H9 (cell line): ENCODE measurements at regions not wholly inside any gene's neighbourhood (a gene's known extent, or its start where the extent isn't known, plus 50 kb on each side); places are given as distances from the start of the nearest gene placed in this dataset.

ENCODE experiments used
- DNase-seq: peaks from one replicate; pipeline ENCODE4 v3.0.0-alpha.2; 2017
- H2AFZ ChIP-seq: one replicate; pipeline ENCODE4 v1.6.1; 2013; ENCODE audit warnings: mild to moderate bottlenecking, low read length, control low read depth, moderate library complexity
- H2AK5ac ChIP-seq: 2 replicates; pipeline ENCODE4 v1.6.1; 2013; ENCODE audit warnings: low read length, control low read depth, mixed read lengths; ENCODE audit not compliant: insufficient read length
- H2BK120ac ChIP-seq: one replicate; pipeline ENCODE4 v1.6.1; 2013; ENCODE audit warnings: low read depth, mild to moderate bottlenecking, low read length, control low read depth, inconsistent platforms; ENCODE audit not compliant: poor library complexity, severe bottlenecking
- H2BK12ac ChIP-seq: 2 replicates; pipeline ENCODE4 v1.6.1; 2013; ENCODE audit warnings: low read length, control low read depth, mixed read lengths, low read depth; ENCODE audit not compliant: insufficient read length
- H2BK15ac ChIP-seq: 2 replicates; pipeline ENCODE4 v1.6.1; 2013; ENCODE audit warnings: low read depth, low read length, control low read depth
- H2BK20ac ChIP-seq: one replicate; pipeline ENCODE4 v1.6.1; 2013; ENCODE audit warnings: low read depth, mild to moderate bottlenecking, low read length, control low read depth, inconsistent platforms; ENCODE audit not compliant: poor library complexity, severe bottlenecking
- H2BK5ac ChIP-seq: 2 replicates; pipeline ENCODE4 v1.6.1; 2013; ENCODE audit warnings: low read length, control low read depth, mixed read lengths; ENCODE audit not compliant: insufficient read length
- H3K14ac ChIP-seq: 2 replicates; pipeline ENCODE4 v1.6.1; 2013; ENCODE audit warnings: low read length, control low read depth; ENCODE audit not compliant: insufficient read depth
- H3K18ac ChIP-seq: 2 replicates; pipeline ENCODE4 v1.6.1; 2013; ENCODE audit warnings: low read depth, mild to moderate bottlenecking, mixed read lengths, low read length, control low read depth; ENCODE audit not compliant: insufficient read length
- H3K23ac ChIP-seq: 2 replicates; pipeline ENCODE4 v1.6.1; 2013; ENCODE audit warnings: low read length, control low read depth, mixed read lengths, low read depth; ENCODE audit not compliant: insufficient read length
- H3K23me2 ChIP-seq: 2 replicates; pipeline ENCODE4 v1.6.1; 2013; ENCODE audit warnings: low read depth, mild to moderate bottlenecking, mixed read lengths, low read length, control low read depth; ENCODE audit not compliant: insufficient read length, poor library complexity, severe bottlenecking
- H3K27ac ChIP-seq: 2 replicates; pipeline ENCODE4 v1.5.1; 2013; ENCODE audit warnings: low read length, control low read depth, mixed read lengths, low read depth; ENCODE audit not compliant: insufficient read length
- H3K27me3 ChIP-seq: 2 replicates; pipeline ENCODE4 v1.6.1; 2013; ENCODE audit warnings: low read length, control low read depth, inconsistent platforms; ENCODE audit not compliant: insufficient read depth
- H3K4ac ChIP-seq: 2 replicates; pipeline ENCODE4 v1.6.1; 2013; ENCODE audit warnings: low read depth, mild to moderate bottlenecking, control low read depth, inconsistent platforms, low read length, moderate library complexity
- H3K4me1 ChIP-seq: 2 replicates; pipeline ENCODE4 v1.6.1; 2013; ENCODE audit warnings: low read length, control low read depth, inconsistent platforms; ENCODE audit not compliant: insufficient read depth
- H3K4me2 ChIP-seq: 2 replicates; pipeline ENCODE4 v1.6.1; 2013; ENCODE audit warnings: low read length, control low read depth, mixed read lengths; ENCODE audit not compliant: insufficient read length, insufficient read depth
- H3K56ac ChIP-seq: 2 replicates; pipeline ENCODE4 v1.6.1; 2013; ENCODE audit warnings: low read depth, mild to moderate bottlenecking, mixed read lengths, low read length, control low read depth; ENCODE audit not compliant: insufficient read length
- H3K79me1 ChIP-seq: 2 replicates; pipeline ENCODE4 v1.6.1; 2013; ENCODE audit warnings: low read depth, mild to moderate bottlenecking, moderate library complexity, low read length, control low read depth, inconsistent platforms; ENCODE audit not compliant: insufficient read depth, poor library complexity, severe bottlenecking
- H3K79me2 ChIP-seq: 2 replicates; pipeline ENCODE4 v1.6.1; 2013; ENCODE audit warnings: low read length, control low read depth, inconsistent platforms; ENCODE audit not compliant: insufficient read depth
- H3K9ac ChIP-seq: 2 replicates; pipeline ENCODE4 v1.6.1; 2013; ENCODE audit warnings: low read length, control low read depth, mixed read lengths; ENCODE audit not compliant: insufficient read length; ENCODE audit errors: extremely low read depth
- H3K9me3 ChIP-seq: one replicate; pipeline ENCODE4 v1.6.1; 2013; ENCODE audit warnings: low read depth, low read length, inconsistent platforms; ENCODE audit not compliant: control insufficient read depth
- H3T11ph ChIP-seq: one replicate; pipeline ENCODE4 v1.6.1; 2013; ENCODE audit warnings: mild to moderate bottlenecking, low read length, control low read depth, inconsistent platforms
- H4K20me1 ChIP-seq: one replicate; pipeline ENCODE4 v1.6.1; 2013; ENCODE audit not compliant: control insufficient read depth, insufficient read length, insufficient read depth
- H4K5ac ChIP-seq: 2 replicates; pipeline ENCODE4 v1.6.1; 2013; ENCODE audit warnings: low read depth, mild to moderate bottlenecking, mixed read lengths, low read length, control low read depth; ENCODE audit not compliant: insufficient read length
- H4K8ac ChIP-seq: replicated peaks from 2 replicates; pipeline ENCODE4 v1.6.1; 2013; ENCODE audit warnings: low read length, control low read depth, mixed read lengths, low read depth; ENCODE audit not compliant: insufficient read length
- H4K91ac ChIP-seq: 2 replicates; pipeline ENCODE4 v1.6.1; 2013; ENCODE audit warnings: low read depth, mild to moderate bottlenecking, moderate library complexity, mixed read lengths, low read length, control low read depth; ENCODE audit not compliant: insufficient read length
- H3K27ac Mint-ChIP-seq, 3 experiments: 2 replicates in 2 of 3; 3 replicates in 1 of 3; pipeline ENCODE4 v1.8.0; 2020 to 2021; ENCODE audit warnings: mixed read lengths in 3 of 3, mild to moderate bottlenecking in 1 of 3, moderate library complexity in 1 of 3
- H3K27me3 Mint-ChIP-seq: 2 replicates; pipeline ENCODE4 v1.8.0; 2021; ENCODE audit warnings: low read depth, mild to moderate bottlenecking, moderate library complexity, mixed read lengths
- H3K36me3 Mint-ChIP-seq, 3 experiments: 2 replicates in 2 of 3; 3 replicates in 1 of 3; pipeline ENCODE4 v1.8.0; 2020 to 2021; ENCODE audit warnings: low read depth in 3 of 3, mixed read lengths in 3 of 3; ENCODE audit not compliant: insufficient read depth in 1 of 3
- H3K4me1 Mint-ChIP-seq, 2 experiments: 2 replicates each; pipeline ENCODE4 v1.8.0; 2020; ENCODE audit warnings: mixed read lengths in 2 of 2
- H3K4me3 Mint-ChIP-seq, 2 experiments: 2 replicates in 1 of 2; 3 replicates in 1 of 2; pipeline ENCODE4 v1.8.0; 2020 to 2021; ENCODE audit warnings: mild to moderate bottlenecking in 2 of 2, mixed read lengths in 2 of 2, moderate library complexity in 1 of 2
- H3K9me3 Mint-ChIP-seq, 2 experiments: 2 replicates in 1 of 2; 3 replicates in 1 of 2; pipeline ENCODE4 v1.8.0; 2020; ENCODE audit warnings: mild to moderate bottlenecking in 2 of 2, mixed read lengths in 2 of 2, moderate library complexity in 1 of 2
- whole genome bisulfite sequencing: extraction: QIAGEN DNeasy Blood & Tissue Kit; methylation state at CpG from one replicate; pipeline ENCODE4 v1.1.7; 2013; ENCODE audit warnings: missing lambda C conversion rate, low lambda C conversion rate, mixed read lengths; ENCODE audit not compliant: insufficient read length; ENCODE audit errors: extremely low coverage; 5-methylcytosine and 5-hydroxymethylcytosine counted together
- TF ChIP-seq, protein P1 (sequence below): fragments of 200-600 bp; sonication (generic); conservative IDR thresholded peaks from 3 replicates; pipeline ENCODE4 v1.8.0; 2021; ENCODE audit warnings: antibody characterized with exemption, mild to moderate bottlenecking

- Histone ChIP-seq H3K79me1 (no peaks in the 10 kb centered on the region), H2AFZ (no peak overlapping the region), H3K4ac (no peak overlapping the region), H3K9me3 (no peaks in the 10 kb centered on the region), H2AK5ac (no peak overlapping the region), H3T11ph (no peak overlapping the region), H2BK5ac (no peak overlapping the region), H2BK120ac (no peak overlapping the region), H3K14ac (no peak overlapping the region), H3K79me2 (no peaks in the 10 kb centered on the region), H3K23me2 (no peaks in the 10 kb centered on the region), H3K27ac (no peak overlapping the region), H2BK20ac (no peak overlapping the region), H3K4me1 (no peaks in the 10 kb centered on the region), H2BK15ac (no peak overlapping the region), H3K56ac (no peak overlapping the region), H4K91ac (no peak overlapping the region), H3K9ac (no peak overlapping the region), H4K5ac (no peak overlapping the region), H2BK12ac (no peak overlapping the region), H3K18ac (no peak overlapping the region), H4K20me1 (no peaks in the 10 kb centered on the region), H3K4me2 (no peak overlapping the region), H3K23ac (no peak overlapping the region), H4K8ac (no peak overlapping the region), H3K27me3 (no peaks in the 10 kb centered on the region)
- H3K27ac Mint-ChIP-seq = peak overlapping the region in 1 of 3 experiments; percentile 62; a peak in 1 of 7 replicates
- no CpG with 5 or more reads among the region's 7 CpGs for WGBS
- no peaks in the 10 kb centered on the region; the same call in 1 of the 2 replicates for H3K27me3 Mint-ChIP-seq
- H3K36me3 Mint-ChIP-seq = peaks cover 2 to 26% (median 4%) of the 10 kb centered on the region in 3 experiments; a peak in 5 of 7 replicates
- H3K9me3 Mint-ChIP-seq = peaks cover 18 to 22% of the 10 kb centered on the region in 2 experiments
- peak; percentile 30 for DNase-seq
- no peak overlapping the region for H3K4me3 Mint-ChIP-seq
- TF ChIP-seq, protein P1, sequence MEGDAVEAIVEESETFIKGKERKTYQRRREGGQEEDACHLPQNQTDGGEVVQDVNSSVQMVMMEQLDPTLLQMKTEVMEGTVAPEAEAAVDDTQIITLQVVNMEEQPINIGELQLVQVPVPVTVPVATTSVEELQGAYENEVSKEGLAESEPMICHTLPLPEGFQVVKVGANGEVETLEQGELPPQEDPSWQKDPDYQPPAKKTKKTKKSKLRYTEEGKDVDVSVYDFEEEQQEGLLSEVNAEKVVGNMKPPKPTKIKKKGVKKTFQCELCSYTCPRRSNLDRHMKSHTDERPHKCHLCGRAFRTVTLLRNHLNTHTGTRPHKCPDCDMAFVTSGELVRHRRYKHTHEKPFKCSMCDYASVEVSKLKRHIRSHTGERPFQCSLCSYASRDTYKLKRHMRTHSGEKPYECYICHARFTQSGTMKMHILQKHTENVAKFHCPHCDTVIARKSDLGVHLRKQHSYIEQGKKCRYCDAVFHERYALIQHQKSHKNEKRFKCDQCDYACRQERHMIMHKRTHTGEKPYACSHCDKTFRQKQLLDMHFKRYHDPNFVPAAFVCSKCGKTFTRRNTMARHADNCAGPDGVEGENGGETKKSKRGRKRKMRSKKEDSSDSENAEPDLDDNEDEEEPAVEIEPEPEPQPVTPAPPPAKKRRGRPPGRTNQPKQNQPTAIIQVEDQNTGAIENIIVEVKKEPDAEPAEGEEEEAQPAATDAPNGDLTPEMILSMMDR = no peak
- no peaks in the 10 kb centered on the region for H3K4me1 Mint-ChIP-seq
Observed at GRCh38 chr18:67742525-67742924, 226.0 kb upstream of the DSEL start.
